Erythroblast (primary cell): ENCODE measurements at regions not wholly inside any gene's neighbourhood (a gene's known extent, or its start where the extent isn't known, plus 50 kb on each side); places are given as distances from the start of the nearest gene placed in this dataset.

Source experiments
- GATA1 ChIP-seq: IDR thresholded peaks from 2 replicates; pipeline ENCODE4 v1.6.1; 2011; ENCODE audit warnings: low read depth, mild to moderate bottlenecking, control low read depth, low read length, moderate library complexity
- POLR2A ChIP-seq: IDR thresholded peaks from 2 replicates; pipeline ENCODE4 v1.6.1; 2011; ENCODE audit warnings: mild to moderate bottlenecking, low read length

- TF ChIP-seq POLR2A (no peak), GATA1 (no peak)
Observed at GRCh38 chr3:72086743-72087087, 301.8 kb upstream of the PROK2 start.
